Endometrium (tissue), 2 donors: ENCODE measurements at regions not wholly inside any gene's neighbourhood (a gene's known extent, or its start where the extent isn't known, plus 50 kb on each side); places are given as distances from the start of the nearest gene placed in this dataset.

Experiments
- FAIRE-seq: peaks from 2 replicates; lab custom pipeline; 2012; peaks lifted over from hg19 to GRCh38; lab: Jason Lieb, UNC
- donor health status: control.
- donor health status: control.

DNA sequence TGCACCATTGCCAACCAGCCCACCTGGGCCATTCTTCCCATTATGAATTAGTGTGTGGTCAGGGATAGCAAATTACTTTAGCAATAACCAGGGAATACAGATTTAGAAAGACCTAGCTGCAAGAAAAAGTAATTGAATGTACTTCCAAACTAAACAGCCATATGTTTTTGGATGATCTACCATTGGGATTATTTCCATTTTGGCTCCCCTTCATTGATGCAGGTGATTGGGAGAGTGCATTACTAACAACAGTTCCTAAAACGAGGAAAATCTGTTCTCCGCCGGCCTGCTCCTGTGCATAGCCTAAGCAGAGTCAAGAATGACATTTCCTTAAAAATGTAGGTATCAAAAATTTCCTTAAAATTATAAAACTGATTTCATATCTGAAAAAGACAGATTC, 58.5 kb downstream of the MAIP1 start:
- FAIRE-seq: no peak

DNA sequence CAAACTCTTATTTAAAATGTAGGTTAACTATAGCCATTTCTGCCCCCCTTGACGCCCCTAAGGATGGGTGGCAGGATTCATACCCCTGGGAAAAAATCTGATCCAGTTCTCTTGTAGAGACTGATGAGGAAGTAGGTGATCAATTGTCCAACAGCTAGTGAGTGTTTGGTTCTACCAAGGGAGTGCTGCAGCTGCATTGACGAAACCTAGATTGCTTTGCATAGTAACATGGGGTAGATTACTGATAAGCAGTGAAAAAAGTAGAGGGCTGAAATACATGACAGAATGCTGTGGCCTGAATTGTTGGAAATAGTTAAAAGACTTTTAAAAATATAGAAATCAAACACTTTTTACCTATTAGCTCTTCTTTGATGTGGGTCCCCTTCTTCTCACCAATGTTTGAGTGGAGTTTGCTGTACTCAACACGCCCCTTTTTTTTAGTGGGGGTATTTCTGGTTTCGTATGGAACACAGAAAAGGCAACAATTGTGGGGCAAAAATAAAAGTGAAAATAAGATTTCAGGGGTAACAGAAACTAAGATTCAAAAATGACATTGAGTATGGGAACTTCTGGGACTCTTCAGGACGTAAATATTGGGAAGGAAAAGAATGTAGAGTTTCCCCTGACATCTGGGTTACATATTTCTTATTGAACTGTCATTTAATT, 66.2 kb downstream of the MAIP1 start:
- no peak for FAIRE-seq

DNA sequence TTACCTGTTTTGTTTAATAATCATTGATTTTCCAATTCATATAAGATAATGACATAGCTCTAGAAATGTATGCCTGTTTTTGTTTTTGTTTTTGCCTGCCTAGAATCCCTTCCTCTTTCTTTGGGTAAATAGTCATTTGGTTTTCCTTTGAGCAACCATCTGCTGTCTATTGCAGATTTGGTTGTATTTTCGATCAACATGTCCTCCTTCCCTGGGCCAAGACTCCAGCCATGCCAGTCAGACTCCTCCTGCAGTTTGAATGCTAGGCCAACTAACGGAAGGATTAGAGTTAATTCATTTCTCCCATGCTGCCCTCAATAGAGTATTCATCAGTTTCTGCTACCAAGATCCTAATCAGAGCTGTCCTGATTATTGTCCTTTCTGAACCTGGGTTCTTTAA, 67.1 kb downstream of the MAIP1 start:
- no peak for FAIRE-seq

DNA sequence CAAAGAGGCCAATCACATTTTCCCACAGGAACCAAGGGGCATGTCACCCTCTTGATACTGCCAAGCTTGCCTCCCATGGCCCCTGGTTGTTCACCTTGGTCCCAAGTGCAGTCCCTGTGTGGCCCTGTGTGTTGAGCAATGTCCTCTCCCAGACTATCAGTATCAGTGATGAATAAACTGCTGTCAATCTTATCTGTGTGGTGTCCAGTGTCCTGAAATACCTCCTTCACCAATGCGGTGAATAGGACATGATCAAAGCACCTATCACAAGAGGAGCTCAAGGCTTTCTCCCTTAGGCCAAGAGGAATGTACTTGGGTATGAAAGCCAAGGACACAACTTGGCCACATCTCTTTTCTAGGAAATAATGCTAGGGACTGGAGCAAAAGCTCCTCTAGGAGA, 68.2 kb downstream of the MAIP1 start:
- FAIRE-seq: no peak

DNA sequence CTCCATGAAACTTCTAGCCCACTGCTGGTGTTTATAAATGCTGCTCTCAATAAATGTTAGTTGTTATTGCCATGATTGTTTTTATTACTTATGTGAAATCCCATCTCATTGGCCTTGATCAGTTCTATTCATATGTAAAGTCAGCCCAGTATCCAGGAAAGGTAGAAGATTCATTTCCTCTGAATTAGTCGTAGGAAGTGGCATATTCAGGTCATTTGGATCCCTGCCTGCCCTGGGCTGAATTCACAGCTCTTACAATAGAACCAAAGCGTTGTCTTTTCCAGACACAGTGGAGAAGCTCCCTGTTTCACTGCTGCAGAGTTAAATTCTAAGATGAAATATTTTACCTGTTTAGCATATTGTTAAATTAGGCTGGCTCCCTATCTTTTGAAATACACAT, 70.3 kb downstream of the MAIP1 start:
- no peak for FAIRE-seq

DNA sequence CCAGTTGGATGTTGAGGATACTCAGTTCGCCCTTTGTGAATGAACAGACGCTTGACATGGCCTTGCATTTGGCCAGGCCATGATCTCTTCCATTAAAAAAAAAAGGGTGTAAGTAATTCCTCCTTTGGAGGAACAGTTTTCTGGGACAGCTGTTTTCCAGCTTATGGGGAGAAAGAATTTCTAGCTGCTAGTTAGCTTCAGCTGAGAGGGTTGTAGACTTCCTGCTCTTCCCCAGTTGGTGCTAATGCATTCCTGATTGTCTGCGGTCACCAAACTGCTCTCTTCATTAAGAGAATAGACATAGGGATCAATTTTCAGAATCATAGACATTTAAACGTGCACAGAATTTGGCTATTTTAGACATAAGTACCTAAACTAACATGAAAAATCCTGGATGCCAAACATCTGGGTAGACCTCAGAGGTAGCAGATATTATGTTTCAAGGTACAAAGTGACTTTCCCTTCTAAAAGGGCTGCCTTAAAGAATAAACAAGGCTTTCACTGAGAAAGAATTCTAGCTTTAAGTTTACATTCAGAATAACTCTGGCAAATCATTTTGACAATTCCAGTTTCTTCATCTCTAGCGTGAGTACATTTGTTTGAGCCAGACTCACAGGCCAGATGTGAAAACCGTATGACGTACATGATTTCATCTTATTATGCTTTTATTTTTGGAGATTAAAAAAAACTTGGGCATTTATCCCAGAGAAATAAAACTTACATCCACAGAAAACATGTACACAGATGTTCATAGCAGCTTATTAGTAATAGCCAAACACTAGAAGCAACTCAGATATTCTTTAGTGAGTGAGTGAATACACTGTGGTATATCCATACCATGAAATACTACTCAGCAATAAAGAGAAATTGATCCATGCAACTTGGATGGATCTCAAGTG, 71.2 kb downstream of the MAIP1 start:
- FAIRE-seq: peak; percentile 98

DNA sequence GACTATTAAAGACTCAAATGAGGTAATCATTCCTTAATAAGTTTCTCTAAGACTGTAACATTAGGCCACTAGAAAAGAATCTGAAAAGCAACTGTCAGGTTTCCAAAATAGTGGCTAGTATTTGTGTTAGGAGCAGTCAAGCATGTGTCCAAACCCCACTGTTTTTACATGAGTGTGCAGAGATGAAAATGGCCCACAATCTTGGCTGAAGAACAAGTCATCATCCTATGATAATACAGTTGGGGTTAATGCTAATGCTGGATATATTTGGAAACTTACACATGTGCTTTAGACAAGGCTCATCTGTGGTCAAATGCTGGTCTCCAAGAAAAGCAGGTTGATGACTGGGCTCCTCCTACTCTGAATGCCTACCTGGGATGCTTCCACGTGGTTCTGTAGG, 73.6 kb downstream of the MAIP1 start:
- no peak for FAIRE-seq

DNA sequence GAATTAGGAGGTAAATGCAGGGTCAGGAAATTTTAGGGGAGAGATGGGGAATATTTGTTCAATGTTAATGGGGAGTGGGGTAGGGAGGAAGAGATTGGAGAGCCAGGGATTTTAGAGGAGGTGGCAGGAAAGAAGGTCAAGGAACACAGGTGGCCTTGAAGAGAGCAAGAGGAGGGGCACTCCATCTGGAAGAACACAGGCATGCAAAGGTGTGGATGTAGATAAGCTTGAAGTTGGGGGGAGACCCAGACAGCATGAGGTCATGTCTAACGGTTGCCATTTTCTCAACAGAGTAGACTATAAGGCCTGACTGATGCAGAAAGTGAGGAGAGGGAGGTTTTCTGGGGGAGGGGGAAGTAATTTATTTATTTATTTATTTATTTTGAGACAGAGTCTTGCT, 77.5 kb downstream of the MAIP1 start:
- no peak for FAIRE-seq

DNA sequence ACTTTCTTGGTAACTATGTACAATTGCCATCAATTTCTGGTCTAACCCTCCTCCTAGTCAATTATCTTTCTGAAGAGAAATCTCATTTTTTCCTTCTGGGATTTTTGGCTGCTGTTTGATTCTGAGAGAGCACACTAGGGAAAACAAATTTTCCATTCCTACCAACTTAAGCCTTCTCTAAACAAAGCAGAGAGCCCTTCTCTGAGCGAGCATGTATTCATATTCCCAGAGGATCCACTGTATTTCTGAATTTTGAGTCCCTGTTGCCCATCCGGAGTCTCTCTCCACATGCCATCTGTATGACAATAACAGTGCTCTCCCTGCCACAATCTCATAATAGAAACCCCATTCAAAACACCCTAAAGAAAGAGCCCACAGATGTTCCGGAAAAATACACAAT, 78.5 kb downstream of the MAIP1 start:
- FAIRE-seq: no peak

DNA sequence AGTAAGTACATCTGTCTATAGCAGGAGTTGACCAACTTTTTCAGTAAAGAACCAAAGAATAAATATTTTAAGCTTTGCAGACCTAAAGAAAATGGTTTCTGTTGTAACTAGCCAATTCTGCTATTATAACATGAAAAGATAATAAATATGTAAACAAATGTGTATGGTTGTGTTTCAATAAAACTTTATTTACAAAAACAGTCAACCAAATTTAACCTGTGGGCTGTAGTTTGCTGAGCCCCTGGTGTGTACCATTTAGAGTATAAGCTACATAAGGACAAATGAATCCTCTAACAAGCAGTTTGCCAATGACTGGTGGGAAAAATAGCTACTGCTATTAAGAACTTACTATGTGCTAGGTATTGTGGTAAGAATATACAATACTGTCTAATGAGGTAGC, 79.4 kb downstream of the MAIP1 start:
- FAIRE-seq: no peak

DNA sequence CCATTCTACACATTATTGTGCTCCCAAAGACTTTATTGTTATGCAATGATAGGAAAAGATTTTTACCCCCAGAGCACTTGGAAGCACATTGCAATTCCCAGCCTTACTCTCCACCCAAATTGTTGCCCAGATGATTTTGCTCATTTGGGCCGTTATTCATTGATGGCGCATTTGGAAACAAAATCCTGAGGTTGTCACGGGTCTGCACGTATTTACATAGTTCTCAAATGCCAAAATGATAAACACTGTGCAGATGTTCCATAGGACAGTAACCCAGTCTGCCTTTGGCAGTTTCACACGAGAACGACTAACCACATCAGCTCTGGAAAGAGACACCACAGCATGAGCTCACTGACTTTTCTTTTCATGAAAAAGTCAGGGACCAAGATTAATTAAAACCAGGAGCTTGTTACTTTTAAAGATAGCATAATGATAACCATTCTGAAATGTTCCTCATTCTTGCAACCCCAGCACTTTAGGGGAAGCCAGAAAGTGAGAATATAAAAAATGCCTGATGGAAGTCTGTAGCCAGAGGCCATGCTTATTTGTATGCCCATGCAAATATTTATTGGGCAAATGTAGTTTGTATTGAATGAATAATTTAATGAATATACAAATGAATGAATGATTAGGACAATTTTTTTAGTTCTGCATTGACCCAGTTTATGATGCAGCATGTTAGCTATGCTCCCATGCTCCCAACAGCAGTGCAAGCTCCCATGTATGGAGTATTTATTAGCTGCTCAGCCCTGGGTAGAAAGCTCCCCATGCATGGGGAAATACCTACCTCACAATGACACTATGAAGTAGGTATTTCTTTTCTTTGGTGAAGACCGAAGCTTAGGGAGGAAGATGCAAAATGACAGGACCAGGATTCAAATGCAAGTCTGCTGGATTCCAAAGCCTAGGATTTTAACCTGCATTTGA, 84.6 kb downstream of the MAIP1 start:
- FAIRE-seq: peak; percentile 97

DNA sequence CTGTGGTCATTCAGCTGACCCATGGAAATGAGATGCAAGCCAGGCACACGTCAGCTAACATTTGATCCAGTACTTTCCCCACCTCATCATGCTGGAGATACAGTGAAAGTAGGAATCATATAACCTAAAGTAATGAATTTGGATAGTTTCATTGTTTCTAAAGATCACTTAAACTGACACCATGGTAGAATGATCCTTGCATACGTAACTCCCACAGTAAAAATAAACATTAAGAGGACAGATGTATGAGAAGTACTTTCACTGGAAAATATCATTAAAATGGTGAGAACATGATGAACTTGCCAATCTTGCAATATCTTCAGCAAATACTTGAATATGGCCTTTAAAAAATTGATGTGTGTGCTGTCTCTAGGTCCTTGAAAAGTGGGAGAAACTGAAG, 85.4 kb downstream of the MAIP1 start:
- FAIRE-seq: no peak

DNA sequence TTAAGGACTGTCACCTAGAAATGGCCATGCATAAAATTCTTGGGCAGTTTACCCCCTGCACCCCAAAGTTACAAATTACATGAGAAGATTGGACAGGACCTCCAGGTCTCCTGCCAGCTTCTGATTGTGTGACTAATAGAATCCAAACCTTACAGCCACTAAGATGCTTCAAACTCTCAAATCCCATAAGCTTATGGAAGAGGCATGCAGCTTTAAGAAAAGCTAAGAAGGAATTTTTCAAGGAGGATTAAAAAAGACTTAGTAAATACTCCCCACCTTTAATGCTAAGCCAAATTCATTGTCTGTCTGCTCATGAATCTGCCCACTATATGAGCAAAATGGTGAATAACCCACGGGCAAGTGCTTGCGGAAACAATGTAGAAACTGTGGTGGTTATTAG, 86.3 kb downstream of the MAIP1 start:
- no peak for FAIRE-seq

DNA sequence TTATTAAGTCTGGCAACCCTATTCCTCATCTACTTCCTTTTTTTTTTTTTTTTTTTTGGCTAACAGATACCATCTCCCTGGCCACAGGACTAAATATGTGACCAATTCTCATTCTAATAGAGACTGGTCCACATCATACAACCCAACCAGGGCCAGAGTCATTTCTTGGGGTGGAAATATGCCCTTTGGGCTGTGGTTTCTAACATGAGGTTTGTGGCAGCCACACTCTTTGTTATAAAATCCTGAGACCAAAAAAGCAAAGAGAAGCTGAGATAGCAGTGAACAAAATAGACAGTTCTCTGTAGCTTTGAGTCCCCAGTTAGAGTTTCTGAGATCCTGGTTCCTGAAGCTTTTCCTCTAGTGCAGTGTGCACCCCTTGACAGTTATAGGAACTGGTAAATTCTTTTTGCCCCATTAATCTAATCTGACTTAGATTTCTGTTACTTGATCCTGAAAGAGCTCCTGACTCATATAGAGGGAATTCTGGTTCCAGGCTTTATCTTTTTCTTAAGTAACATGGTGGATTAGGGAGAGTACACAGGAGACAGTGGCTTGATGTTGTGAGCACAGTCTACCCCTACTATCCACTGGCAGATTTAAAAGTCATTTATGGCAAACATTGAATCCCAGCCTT, 86.8 kb downstream of the MAIP1 start:
- FAIRE-seq: no peak

DNA sequence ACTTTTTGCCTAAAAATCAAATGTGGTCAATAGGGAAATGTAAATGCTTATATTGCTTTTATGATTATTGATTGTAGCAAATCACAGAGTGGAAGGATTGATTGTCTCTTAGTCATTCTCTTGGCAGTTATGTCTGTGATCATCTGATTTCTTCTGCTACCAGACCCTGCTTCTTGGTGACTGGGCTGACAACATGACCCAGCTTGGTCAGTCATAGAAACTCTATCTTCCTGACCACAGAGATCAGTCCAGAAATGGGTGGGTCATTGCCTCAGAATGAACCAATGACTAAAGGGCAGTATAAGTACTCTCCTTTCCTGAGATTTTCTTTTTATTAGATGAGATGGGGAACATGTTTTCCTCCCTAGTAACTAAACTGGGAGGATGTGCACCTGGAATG, 87.6 kb downstream of the MAIP1 start:
- FAIRE-seq: no peak

DNA sequence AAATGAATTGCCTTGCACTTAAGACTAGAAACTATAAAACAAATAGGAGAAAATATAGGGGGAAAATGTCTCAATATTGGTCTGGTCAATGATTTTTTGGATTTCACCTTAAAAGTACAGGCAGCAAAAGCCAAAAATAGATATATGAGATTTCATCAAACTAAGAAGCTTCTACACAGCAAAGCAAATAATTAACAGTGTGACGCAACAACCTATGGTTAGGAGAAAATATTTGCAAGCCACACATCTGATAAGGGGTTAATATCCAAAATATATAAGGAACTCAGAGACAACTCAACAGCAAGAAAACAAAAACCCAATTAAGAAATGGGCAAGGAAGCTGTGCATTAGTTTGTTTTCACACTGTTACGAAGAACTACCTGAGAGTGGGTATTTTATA, 89.1 kb downstream of the MAIP1 start:
- no peak for FAIRE-seq

DNA sequence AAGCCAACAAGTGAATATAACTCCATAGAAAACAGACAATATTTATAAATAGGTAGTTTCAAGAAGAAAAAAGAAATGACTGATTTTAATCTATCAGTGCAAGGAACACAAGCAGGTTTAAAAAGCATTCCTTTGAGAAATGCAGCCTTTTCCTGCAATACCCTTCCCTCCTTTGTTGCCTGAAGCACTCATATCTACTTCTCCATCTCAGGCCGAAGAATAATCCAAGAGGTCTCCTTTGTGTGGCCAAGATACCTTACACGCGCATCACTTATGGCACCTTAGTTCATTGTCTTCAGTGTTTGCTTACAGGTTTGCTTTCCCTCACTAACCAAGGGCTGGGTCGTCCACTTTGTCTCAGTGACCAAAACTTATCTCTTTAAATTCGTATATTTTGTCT, 93.0 kb downstream of the MAIP1 start:
- FAIRE-seq: no peak

DNA sequence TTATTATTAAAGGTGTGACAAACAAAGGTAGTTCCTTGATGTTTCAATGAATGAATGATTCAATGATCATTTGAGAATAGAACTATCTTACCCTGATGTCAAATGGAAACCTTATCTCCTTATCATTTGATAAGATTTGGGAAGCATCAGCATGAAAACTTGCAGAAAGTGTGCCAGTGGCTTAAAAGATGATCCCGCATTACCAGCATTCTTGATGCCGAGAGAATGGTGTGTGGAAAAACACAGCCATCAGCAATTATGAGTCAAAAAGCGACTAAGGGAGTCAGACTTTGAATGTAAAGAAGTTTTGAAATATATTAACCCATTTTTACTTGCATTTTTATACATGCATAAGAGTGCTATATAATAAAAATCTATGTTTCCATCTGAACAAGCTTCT, 93.7 kb downstream of the MAIP1 start:
- no peak for FAIRE-seq

DNA sequence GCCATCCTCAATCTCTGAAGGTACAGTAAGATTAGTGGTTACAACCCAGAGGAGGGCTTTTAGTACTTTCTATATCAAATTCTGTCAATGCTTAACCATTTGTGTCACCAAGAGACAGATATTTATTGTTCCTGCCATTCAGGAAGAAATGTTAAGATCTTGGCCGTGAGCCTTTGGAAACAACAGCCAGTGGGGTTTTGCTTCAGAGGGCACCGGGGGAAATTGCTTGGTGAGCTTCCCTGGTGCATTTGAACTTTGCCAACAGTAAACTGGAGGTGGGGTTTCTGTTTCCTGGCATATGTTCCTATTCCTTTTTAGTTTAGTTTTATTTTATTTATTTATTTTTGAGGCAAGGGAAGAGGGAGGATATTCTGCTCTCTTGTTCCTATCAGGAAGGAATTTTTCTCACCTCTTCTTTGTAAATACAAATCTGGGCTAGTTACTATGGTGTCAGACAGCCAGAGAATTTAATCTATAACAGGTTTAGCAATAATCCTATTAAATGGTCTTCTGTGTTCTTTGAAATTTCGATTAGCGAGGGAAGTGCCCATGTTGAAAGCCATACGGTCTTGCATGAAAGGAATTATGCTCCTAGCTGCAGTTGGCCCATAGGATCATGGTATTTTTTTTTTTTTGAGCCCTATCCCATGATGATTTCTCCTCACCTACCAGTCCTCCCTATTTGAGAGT, 95.7 kb downstream of the MAIP1 start:
- FAIRE-seq: no peak

DNA sequence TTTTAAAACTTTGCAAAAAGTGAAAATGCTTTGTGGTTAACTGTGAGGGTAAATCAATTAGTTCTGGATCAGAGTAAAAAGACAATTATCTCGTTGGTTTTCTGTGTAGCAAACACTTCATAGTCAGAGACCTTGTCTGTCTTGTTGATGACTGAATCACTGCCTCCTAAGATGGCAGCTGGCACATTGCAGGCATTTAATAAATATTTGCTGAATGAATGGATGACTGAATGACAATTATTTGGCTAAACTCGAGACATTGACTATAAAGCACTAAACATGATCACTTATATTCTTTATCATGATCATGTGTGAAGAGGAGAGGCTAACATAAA, 96.2 kb downstream of the MAIP1 start:
- FAIRE-seq: no peak

DNA sequence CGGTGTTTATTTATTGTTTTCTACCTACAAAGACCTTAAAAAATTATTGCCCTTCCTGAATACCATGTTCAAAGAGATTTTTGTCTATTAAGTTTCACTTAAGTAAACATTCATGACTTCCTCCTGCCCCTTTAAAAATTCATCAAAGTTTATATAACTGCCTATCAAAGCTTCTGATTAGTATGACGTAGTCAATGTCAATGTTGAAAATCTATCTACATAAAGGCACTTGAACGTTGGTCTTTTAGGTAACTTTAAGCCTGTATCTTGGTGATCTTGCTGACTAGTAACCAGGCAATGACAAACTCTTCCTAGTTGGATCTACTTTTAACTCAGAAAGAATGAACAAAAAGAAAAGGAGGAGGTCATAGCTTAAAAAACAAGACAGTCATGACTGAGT, 97.2 kb downstream of the MAIP1 start:
- no peak for FAIRE-seq
